HEK293 (cell line): ENCODE measurements at regions not wholly inside any gene's neighbourhood (a gene's known extent, or its start where the extent isn't known, plus 50 kb on each side); places are given as distances from the start of the nearest gene placed in this dataset.

Experiments used
- CTCF ChIA-PET: fragments of 350-600 bp; formaldehyde crosslinking; extraction: SDS; loops from one replicate; lab custom pipeline; 2021; ENCODE audit warnings: antibody characterized with exemption; lab: Yijun Ruan, JAX
- POLR2A ChIA-PET: fragments of 300-600 bp; formaldehyde crosslinking; extraction: SDS; loops from one replicate; lab custom pipeline; 2020; ENCODE audit warnings: antibody characterized with exemption, inconsistent platforms; lab: Yijun Ruan, JAX
- H3K27ac ChIP-seq: fragments of 200-500 bp; sonication (Bioruptor generic); 2 replicates; pipeline ENCODE4 v1.5.1; 2014; ENCODE audit warnings: low read depth, low read length, control low read depth, inconsistent platforms; ENCODE audit errors: extremely low read depth
- H3K36me3 ChIP-seq, 2 experiments: fragments of 200-500 bp in 1 of 2; sonication (Bioruptor generic) in 1 of 2; 1 replicate in 1 of 2; 2 replicates in 1 of 2; pipeline ENCODE4 v1.5.1; 2014 to 2017; ENCODE audit warnings: inconsistent platforms in 2 of 2, low read length in 2 of 2; ENCODE audit not compliant: control insufficient read depth in 2 of 2, insufficient read depth in 1 of 2
- H3K4me1 ChIP-seq: fragments of 200-500 bp; sonication (Bioruptor generic); 2 replicates; pipeline ENCODE4 v1.5.1; 2014; ENCODE audit warnings: mild to moderate bottlenecking, low read length, inconsistent platforms; ENCODE audit not compliant: control insufficient read depth, insufficient read depth
- H3K4me3 ChIP-seq: 2 replicates; pipeline ENCODE4 v1.5.1; 2011; ENCODE audit warnings: low read depth, mild to moderate bottlenecking, control low read depth, low read length, moderate library complexity
- H3K9me3 ChIP-seq: fragments of 200-500 bp; sonication (Bioruptor generic); 2 replicates; pipeline ENCODE4 v1.5.1; 2014; ENCODE audit warnings: low read depth, low read length, inconsistent platforms; ENCODE audit not compliant: control insufficient read depth, insufficient read depth
- BCL11A ChIP-seq: fragments of 450-650 bp; formaldehyde crosslinking; IDR thresholded peaks from 2 replicates; pipeline ENCODE4 v1.5.1; 2016; ENCODE audit warnings: low read depth, missing biosample characterization, missing genetic modification characterization
- SETDB1 ChIP-seq: IDR thresholded peaks from one replicate; pipeline ENCODE4 v1.6.1; 2017; ENCODE audit warnings: mild to moderate bottlenecking, low read length, moderate library complexity, mixed read lengths; ENCODE audit not compliant: insufficient read length
- ZBTB48 ChIP-seq: fragments of 450-650 bp; formaldehyde crosslinking; IDR thresholded peaks from 2 replicates; pipeline ENCODE4 v1.5.1; 2016; ENCODE audit warnings: missing biosample characterization, missing genetic modification characterization
- ZBTB7A ChIP-seq: fragments of 450-650 bp; formaldehyde crosslinking; IDR thresholded peaks from 2 replicates; pipeline ENCODE4 v1.5.1; 2016; ENCODE audit warnings: low read depth, missing biosample characterization, missing genetic modification characterization
- ZFP69B ChIP-seq: fragments of 450-650 bp; formaldehyde crosslinking; IDR thresholded peaks from 2 replicates; pipeline ENCODE4 v1.5.1; 2016; ENCODE audit warnings: missing biosample characterization, missing genetic modification characterization
- ZNF184 ChIP-seq: fragments of 450-650 bp; IDR thresholded peaks from 2 replicates; pipeline ENCODE4 v1.5.1; 2018; ENCODE audit warnings: missing biosample characterization, mild to moderate bottlenecking, missing genetic modification characterization
- ZNF211 ChIP-seq: fragments of 450-650 bp; formaldehyde crosslinking; IDR thresholded peaks from 2 replicates; pipeline ENCODE4 v1.5.1; 2016; ENCODE audit warnings: low read depth, missing biosample characterization, missing genetic modification characterization
- ZNF23 ChIP-seq: fragments of 450-650 bp; formaldehyde crosslinking; IDR thresholded peaks from 2 replicates; pipeline ENCODE4 v1.5.1; 2016; ENCODE audit warnings: missing biosample characterization, missing genetic modification characterization, borderline replicate concordance
- ZNF585B ChIP-seq: fragments of 450-650 bp; formaldehyde crosslinking; IDR thresholded peaks from 2 replicates; pipeline ENCODE4 v1.5.1; 2016; ENCODE audit warnings: missing biosample characterization, missing genetic modification characterization
- ZNF600 ChIP-seq: fragments of 450-650 bp; formaldehyde crosslinking; IDR thresholded peaks from 2 replicates; pipeline ENCODE4 v1.5.1; 2016; ENCODE audit warnings: missing biosample characterization, missing genetic modification characterization
- ZNF610 ChIP-seq: fragments of 450-650 bp; formaldehyde crosslinking; IDR thresholded peaks from 2 replicates; pipeline ENCODE4 v1.5.1; 2016; ENCODE audit warnings: missing biosample characterization, missing genetic modification characterization, borderline replicate concordance
- ZNF701 ChIP-seq: fragments of 450-650 bp; formaldehyde crosslinking; IDR thresholded peaks from 2 replicates; pipeline ENCODE4 v1.5.1; 2016; ENCODE audit warnings: missing biosample characterization, missing genetic modification characterization
- ZNF785 ChIP-seq: fragments of 450-650 bp; formaldehyde crosslinking; IDR thresholded peaks from 2 replicates; pipeline ENCODE4 v1.5.1; 2016; ENCODE audit warnings: missing biosample characterization, missing genetic modification characterization
- ZSCAN16 ChIP-seq: fragments of 450-650 bp; formaldehyde crosslinking; IDR thresholded peaks from 2 replicates; pipeline ENCODE4 v1.5.1; 2016; ENCODE audit warnings: missing biosample characterization, missing genetic modification characterization
- TF ChIP-seq, protein P1 (sequence below): fragments of 450-650 bp; formaldehyde crosslinking; IDR thresholded peaks from 2 replicates; pipeline ENCODE4 v1.5.1; 2017; ENCODE audit warnings: missing biosample characterization, missing genetic modification characterization
- TF ChIP-seq, protein P2 (sequence below): fragments of 450-650 bp; formaldehyde crosslinking; IDR thresholded peaks from 2 replicates; pipeline ENCODE4 v1.5.1; 2017; ENCODE audit warnings: missing biosample characterization, missing genetic modification characterization
- TF ChIP-seq, protein P3 (sequence below): fragments of 450-650 bp; formaldehyde crosslinking; IDR thresholded peaks from 2 replicates; pipeline ENCODE4 v1.5.1; 2016; ENCODE audit warnings: missing biosample characterization, missing genetic modification characterization
- TF ChIP-seq, protein P4 (sequence below): fragments of 450-650 bp; formaldehyde crosslinking; optimal IDR thresholded peaks from 2 replicates; pipeline ENCODE3; 2016; ENCODE audit warnings: missing biosample characterization, mild to moderate bottlenecking, missing genetic modification characterization
- TF ChIP-seq, protein P5 (sequence below): fragments of 450-650 bp; formaldehyde crosslinking; IDR thresholded peaks from 2 replicates; pipeline ENCODE4 v1.5.1; 2016; ENCODE audit warnings: missing biosample characterization, missing genetic modification characterization
- TF ChIP-seq, protein P6 (sequence below): fragments of 450-650 bp; formaldehyde crosslinking; IDR thresholded peaks from 2 replicates; pipeline ENCODE4 v1.5.1; 2017; ENCODE audit warnings: missing biosample characterization, missing genetic modification characterization

DNA sequence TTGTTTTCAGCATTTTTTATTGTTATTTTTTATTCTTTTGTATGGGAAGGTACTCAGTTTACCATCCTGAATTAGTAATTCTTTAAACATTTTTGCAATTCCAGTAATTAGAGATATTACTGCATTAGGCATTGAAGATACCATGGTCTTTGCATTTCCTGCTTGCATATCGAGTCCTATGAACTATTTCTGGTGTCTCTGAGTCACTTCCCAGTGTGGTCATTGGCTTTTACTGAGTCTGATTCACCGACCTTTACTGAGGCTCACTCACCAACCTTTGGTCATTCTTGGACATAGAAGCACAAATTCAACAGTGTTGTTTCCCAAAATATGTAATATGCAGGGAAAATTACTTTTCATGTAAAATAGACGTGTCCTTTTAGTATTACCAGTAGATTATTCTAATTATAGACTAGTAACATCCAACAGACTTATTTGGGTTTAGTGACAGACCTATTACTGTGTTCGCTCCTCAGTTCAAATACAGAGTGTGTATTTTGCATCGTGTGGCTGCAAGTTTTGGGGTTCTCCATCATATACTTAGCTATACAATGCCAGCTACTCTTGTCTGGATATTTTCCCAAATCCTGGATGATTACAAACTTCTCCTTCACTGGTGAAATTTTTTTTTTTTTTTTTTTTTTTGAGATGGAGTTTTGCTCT lies 180.7 kb upstream of the PRSS1 start:
- POLR2A ChIA-PET, result no interaction called here
- Histone ChIP-seq H3K9me3 (no peaks in the 10 kb centered on the region), H3K27ac (no peak overlapping the region), H3K36me3 (no peaks in the 10 kb centered on the region), H3K4me1 (no peaks in the 10 kb centered on the region), H3K4me3 (no peak overlapping the region)
- TF ChIP-seq ZNF600 (tag by site-specific recombination) (no peak), ZNF610 (no peak), ZNF585B (tag by site-specific recombination) (no peak), ZFP69B (tag by site-specific recombination) (no peak), BCL11A (no peak), ZSCAN16 (tag by site-specific recombination) (no peak)
- TF ChIP-seq, protein P1, sequence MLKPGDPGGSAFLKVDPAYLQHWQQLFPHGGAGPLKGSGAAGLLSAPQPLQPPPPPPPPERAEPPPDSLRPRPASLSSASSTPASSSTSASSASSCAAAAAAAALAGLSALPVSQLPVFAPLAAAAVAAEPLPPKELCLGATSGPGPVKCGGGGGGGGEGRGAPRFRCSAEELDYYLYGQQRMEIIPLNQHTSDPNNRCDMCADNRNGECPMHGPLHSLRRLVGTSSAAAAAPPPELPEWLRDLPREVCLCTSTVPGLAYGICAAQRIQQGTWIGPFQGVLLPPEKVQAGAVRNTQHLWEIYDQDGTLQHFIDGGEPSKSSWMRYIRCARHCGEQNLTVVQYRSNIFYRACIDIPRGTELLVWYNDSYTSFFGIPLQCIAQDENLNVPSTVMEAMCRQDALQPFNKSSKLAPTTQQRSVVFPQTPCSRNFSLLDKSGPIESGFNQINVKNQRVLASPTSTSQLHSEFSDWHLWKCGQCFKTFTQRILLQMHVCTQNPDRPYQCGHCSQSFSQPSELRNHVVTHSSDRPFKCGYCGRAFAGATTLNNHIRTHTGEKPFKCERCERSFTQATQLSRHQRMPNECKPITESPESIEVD, result no peak
- TF ChIP-seq, protein P2, sequence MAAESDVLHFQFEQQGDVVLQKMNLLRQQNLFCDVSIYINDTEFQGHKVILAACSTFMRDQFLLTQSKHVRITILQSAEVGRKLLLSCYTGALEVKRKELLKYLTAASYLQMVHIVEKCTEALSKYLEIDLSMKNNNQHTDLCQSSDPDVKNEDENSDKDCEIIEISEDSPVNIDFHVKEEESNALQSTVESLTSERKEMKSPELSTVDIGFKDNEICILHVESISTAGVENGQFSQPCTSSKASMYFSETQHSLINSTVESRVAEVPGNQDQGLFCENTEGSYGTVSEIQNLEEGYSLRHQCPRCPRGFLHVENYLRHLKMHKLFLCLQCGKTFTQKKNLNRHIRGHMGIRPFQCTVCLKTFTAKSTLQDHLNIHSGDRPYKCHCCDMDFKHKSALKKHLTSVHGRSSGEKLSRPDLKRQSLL (tag by site-specific recombination), result no peak
- CTCF ChIA-PET, result interaction anchor here (0.8 to 4.1 kb wide), 2 partner anchors 19 to 28 kb away, joined by 4 to 22 read pairs; no protein-coding TSS in a partner anchor

DNA sequence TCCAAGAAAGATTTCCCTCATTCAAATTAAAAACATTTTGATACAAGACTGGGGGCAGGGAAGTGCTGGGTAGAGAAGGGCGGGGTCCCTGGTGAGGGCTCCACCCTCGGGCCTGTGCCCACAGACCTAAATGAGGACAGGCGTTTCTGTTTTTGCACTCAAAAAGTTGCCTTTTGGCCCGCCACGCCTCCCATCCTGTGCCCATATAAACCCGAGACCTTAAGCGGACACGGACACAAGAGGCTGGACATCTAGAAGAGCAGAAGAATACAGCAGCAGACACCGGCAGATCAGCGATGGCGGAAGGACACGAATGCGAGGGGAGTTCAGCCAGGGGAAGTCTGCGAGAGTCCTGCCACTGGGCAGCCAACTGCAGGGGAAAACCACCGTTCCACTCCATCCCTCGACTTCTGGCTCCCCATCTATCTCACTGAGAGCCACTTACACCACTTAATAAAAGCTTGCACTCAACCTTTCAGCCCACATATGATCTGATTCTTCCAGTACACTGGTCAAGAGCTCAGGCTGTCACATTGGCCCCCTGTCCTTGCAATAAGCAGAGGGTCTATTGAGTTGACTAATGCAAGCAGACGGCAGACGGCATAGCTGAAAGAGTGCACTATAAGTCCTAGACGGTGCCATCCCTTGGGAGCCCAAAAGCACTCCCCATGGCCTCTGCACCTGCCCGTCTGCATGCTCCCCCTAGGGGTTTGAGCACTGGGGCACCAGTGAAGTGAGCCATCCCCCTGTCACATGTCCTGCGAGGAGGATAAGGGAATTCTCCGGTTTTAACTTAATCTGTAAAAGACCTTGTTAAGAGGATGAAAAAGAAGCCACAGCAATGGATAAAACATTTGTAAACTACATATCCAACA lies 181.8 kb upstream of the PRSS1 start:
- CTCF ChIA-PET, result interaction anchor here (1.1 to 2.5 kb wide), 3 partner anchors 9 to 71 kb away, joined by 3 to 14 read pairs (median 4); no protein-coding TSS in a partner anchor

More for the DNA sequence above, 181.8 kb upstream of the PRSS1 start:
- no peaks in the 10 kb centered on the region for H3K9me3 ChIP-seq
- TF ChIP-seq ZBTB7A (tag by site-specific recombination) (no peak), SETDB1 (no peak), ZNF785 (tag by site-specific recombination) (no peak), ZNF211 (tag by site-specific recombination) (no peak), ZNF701 (no peak), ZSCAN16 (tag by site-specific recombination) (no peak), ZBTB48 (tag by site-specific recombination) (no peak), ZNF184 (tag by site-specific recombination) (no peak), ZNF23 (tag by site-specific recombination) (no peak)
- TF ChIP-seq, protein P3, sequence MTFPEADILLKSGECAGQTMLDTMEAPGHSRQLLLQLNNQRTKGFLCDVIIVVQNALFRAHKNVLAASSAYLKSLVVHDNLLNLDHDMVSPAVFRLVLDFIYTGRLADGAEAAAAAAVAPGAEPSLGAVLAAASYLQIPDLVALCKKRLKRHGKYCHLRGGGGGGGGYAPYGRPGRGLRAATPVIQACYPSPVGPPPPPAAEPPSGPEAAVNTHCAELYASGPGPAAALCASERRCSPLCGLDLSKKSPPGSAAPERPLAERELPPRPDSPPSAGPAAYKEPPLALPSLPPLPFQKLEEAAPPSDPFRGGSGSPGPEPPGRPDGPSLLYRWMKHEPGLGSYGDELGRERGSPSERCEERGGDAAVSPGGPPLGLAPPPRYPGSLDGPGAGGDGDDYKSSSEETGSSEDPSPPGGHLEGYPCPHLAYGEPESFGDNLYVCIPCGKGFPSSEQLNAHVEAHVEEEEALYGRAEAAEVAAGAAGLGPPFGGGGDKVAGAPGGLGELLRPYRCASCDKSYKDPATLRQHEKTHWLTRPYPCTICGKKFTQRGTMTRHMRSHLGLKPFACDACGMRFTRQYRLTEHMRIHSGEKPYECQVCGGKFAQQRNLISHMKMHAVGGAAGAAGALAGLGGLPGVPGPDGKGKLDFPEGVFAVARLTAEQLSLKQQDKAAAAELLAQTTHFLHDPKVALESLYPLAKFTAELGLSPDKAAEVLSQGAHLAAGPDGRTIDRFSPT, result no peak
- TF ChIP-seq, protein P4, sequence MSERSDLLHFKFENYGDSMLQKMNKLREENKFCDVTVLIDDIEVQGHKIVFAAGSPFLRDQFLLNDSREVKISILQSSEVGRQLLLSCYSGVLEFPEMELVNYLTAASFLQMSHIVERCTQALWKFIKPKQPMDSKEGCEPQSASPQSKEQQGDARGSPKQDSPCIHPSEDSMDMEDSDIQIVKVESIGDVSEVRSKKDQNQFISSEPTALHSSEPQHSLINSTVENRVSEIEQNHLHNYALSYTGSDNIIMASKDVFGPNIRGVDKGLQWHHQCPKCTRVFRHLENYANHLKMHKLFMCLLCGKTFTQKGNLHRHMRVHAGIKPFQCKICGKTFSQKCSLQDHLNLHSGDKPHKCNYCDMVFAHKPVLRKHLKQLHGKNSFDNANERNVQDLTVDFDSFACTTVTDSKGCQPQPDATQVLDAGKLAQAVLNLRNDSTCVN (tag by site-specific recombination), result no peak
- TF ChIP-seq, protein P5, sequence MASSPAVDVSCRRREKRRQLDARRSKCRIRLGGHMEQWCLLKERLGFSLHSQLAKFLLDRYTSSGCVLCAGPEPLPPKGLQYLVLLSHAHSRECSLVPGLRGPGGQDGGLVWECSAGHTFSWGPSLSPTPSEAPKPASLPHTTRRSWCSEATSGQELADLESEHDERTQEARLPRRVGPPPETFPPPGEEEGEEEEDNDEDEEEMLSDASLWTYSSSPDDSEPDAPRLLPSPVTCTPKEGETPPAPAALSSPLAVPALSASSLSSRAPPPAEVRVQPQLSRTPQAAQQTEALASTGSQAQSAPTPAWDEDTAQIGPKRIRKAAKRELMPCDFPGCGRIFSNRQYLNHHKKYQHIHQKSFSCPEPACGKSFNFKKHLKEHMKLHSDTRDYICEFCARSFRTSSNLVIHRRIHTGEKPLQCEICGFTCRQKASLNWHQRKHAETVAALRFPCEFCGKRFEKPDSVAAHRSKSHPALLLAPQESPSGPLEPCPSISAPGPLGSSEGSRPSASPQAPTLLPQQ (tag by site-specific recombination), result no peak
- TF ChIP-seq, protein P6, sequence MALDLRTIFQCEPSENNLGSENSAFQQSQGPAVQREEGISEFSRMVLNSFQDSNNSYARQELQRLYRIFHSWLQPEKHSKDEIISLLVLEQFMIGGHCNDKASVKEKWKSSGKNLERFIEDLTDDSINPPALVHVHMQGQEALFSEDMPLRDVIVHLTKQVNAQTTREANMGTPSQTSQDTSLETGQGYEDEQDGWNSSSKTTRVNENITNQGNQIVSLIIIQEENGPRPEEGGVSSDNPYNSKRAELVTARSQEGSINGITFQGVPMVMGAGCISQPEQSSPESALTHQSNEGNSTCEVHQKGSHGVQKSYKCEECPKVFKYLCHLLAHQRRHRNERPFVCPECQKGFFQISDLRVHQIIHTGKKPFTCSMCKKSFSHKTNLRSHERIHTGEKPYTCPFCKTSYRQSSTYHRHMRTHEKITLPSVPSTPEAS (tag by site-specific recombination), result no peak
- peaks cover 3% of the 10 kb centered on the region; the same call in 1 of the 2 replicates for H3K4me1 ChIP-seq
- H3K4me3 ChIP-seq, result no peak overlapping the region
- no peak overlapping the region for H3K27ac ChIP-seq
- no peaks in the 10 kb centered on the region for H3K36me3 ChIP-seq
- POLR2A ChIA-PET, result no interaction called here
